Common myeloid progenitor, CD34-positive (primary cell): ENCODE measurements at regions not wholly inside any gene's neighbourhood (a gene's known extent, or its start where the extent isn't known, plus 50 kb on each side); places are given as distances from the start of the nearest gene placed in this dataset.
A peak's percentile ranks its signal among the peaks of the same experiment; 100 is the strongest.

Source experiments
- CTCF ChIA-PET: fragments of 350-600 bp; sonication (Branson Sonifier 250); formaldehyde crosslinking; loops from one replicate; lab custom pipeline; 2021; ENCODE audit warnings: antibody characterized with exemption; lab: Charles Lee
- POLR2A ChIA-PET: fragments of 350-600 bp; sonication (Branson Sonifier 250); formaldehyde crosslinking; loops from one replicate; lab custom pipeline; 2021; ENCODE audit warnings: antibody characterized with exemption; lab: Charles Lee
- DNase-seq, 3 donors: peaks; one replicate each; pipeline versions ENCODE4 v3.0.0 to v3.0.0-alpha.2; 2013
- H3K27ac ChIP-seq, 2 experiments: 1 replicate in 1 of 2; 2 replicates in 1 of 2; pipeline ENCODE4 v1.7.0; 2013; ENCODE audit warnings: inconsistent platforms in 2 of 2, low read length in 2 of 2, mild to moderate bottlenecking in 2 of 2, low read depth in 1 of 2, moderate library complexity in 1 of 2; ENCODE audit not compliant: severe bottlenecking in 2 of 2, insufficient read depth in 1 of 2, poor library complexity in 1 of 2
- H3K27me3 ChIP-seq, 5 experiments: replicated peaks in 2 of 5; 1 replicate in 3 of 5; 2 replicates in 2 of 5; pipeline versions ENCODE4 v1.6.1 to v1.7.0; 2013; ENCODE audit warnings: low read length in 4 of 5, mild to moderate bottlenecking in 2 of 5, moderate library complexity in 2 of 5, inconsistent platforms in 1 of 5; ENCODE audit not compliant: insufficient read depth in 5 of 5, control insufficient read depth in 4 of 5
- H3K36me3 ChIP-seq, 4 experiments: 1 replicate in 2 of 4; 2 replicates in 2 of 4; pipeline versions ENCODE4 v1.6.1 to v1.7.0; 2013; ENCODE audit warnings: low read length in 3 of 4, control low read depth in 1 of 4, mild to moderate bottlenecking in 1 of 4; ENCODE audit not compliant: control insufficient read depth in 4 of 4, insufficient read depth in 4 of 4
- H3K4me1 ChIP-seq, 4 experiments: 1 replicate in 3 of 4; 2 replicates in 1 of 4; pipeline versions ENCODE4 v1.6.1 to v1.7.1; 2013; ENCODE audit warnings: low read length in 3 of 4, mild to moderate bottlenecking in 3 of 4, control low read depth in 1 of 4, inconsistent platforms in 1 of 4, moderate library complexity in 1 of 4; ENCODE audit not compliant: control insufficient read depth in 4 of 4, insufficient read depth in 4 of 4; ENCODE audit errors: control extremely low read depth in 1 of 4
- H3K4me3 ChIP-seq, 7 experiments: 1 replicate in 4 of 7; 2 replicates in 3 of 7; pipeline versions ENCODE4 v1.5.1 to v1.7.0; 2013; ENCODE audit warnings: mild to moderate bottlenecking in 7 of 7, low read length in 6 of 7, moderate library complexity in 6 of 7, inconsistent platforms in 2 of 7, low read depth in 2 of 7, control low read depth in 1 of 7; ENCODE audit not compliant: insufficient read depth in 4 of 7, control insufficient read depth in 1 of 7; ENCODE audit errors: extremely low read depth in 1 of 7
- H3K9me3 ChIP-seq, 5 experiments: 1 replicate in 4 of 5; 2 replicates in 1 of 5; pipeline versions ENCODE4 v1.6.1 to v1.7.1; 2013; ENCODE audit warnings: low read length in 4 of 5, mild to moderate bottlenecking in 2 of 5, inconsistent platforms in 1 of 5, low read depth in 1 of 5, moderate library complexity in 1 of 5; ENCODE audit not compliant: control insufficient read depth in 4 of 5, insufficient read depth in 2 of 5; ENCODE audit errors: control extremely low read depth in 1 of 5
- WGBS: methylation state at CpG from one replicate; pipeline ENCODE4 v1.1.5; 2013; ENCODE audit not compliant: insufficient coverage; 5-methylcytosine and 5-hydroxymethylcytosine counted together

GRCh38 chr1:198873696-198874230 is 234.9 kb downstream of the PTPRC start:
- Histone ChIP-seq H3K9me3 (peaks cover 2 to 9% (median 3%) of the 10 kb centered on the region in 5 experiments), H3K4me3 (no peak overlapping the region), H3K4me1 (no peaks in the 10 kb centered on the region), H3K36me3 (peaks cover 9 to 58% (median 32%) of the 10 kb centered on the region in 4 experiments), H3K27me3 (no peaks in the 10 kb centered on the region), H3K27ac (no peak overlapping the region)
- WGBS: 100% methylated on average over 1 of the region's 2 CpGs
- ChIA-PET POLR2A (no interaction called here), CTCF (no interaction called here)
- no peak for DNase-seq

- no peaks in the 10 kb centered on the region for H3K27me3 ChIP-seq
- H3K9me3 ChIP-seq: peaks cover 2 to 5% (median 3%) of the 10 kb centered on the region in 5 experiments
- ChIA-PET CTCF (no interaction called here), POLR2A (no interaction called here)
- 95% methylated on average over 7 of the region's 10 CpGs for WGBS
- no peak overlapping the region for H3K27ac ChIP-seq
- H3K36me3 ChIP-seq: peaks cover 13 to 67% (median 37%) of the 10 kb centered on the region in 4 experiments
- peaks cover 0 to 10% (median 0%) of the 10 kb centered on the region in 4 experiments for H3K4me1 ChIP-seq
- no peak for DNase-seq
- H3K4me3 ChIP-seq: no peak overlapping the region
Measured at GRCh38 chr1:198876371-198876871, 237.6 kb downstream of the PTPRC start.

GRCh38 chr1:198878566-198878965 is 239.7 kb downstream of the PTPRC start:
- ChIA-PET CTCF (no interaction called here), POLR2A (no interaction called here)

GRCh38 chr1:198879711-198880306 is 241.0 kb downstream of the PTPRC start:
- H3K4me3 ChIP-seq: no peak overlapping the region
- DNase-seq: peak in 2 of 3 donors; percentile 33 to 50
- ChIA-PET POLR2A (no interaction called here), CTCF (interaction anchor here (1.0 kb wide), 1 partner anchor 15 kb away, joined by 4 read pairs; no protein-coding TSS in a partner anchor)
- H3K27me3 ChIP-seq: no peaks in the 10 kb centered on the region
- WGBS: 90% methylated on average over 2 of the region's 5 CpGs
- H3K9me3 ChIP-seq: no peaks in the 10 kb centered on the region
- no peak overlapping the region for H3K27ac ChIP-seq
- H3K36me3 ChIP-seq: peaks cover 18 to 81% (median 32%) of the 10 kb centered on the region in 4 experiments
- peaks cover 0 to 11% (median 0%) of the 10 kb centered on the region in 4 experiments for H3K4me1 ChIP-seq

More at GRCh38 chr1:198878566-198878965, 239.7 kb downstream of the PTPRC start:
- Histone ChIP-seq H3K4me1 (peaks cover 0 to 11% (median 0%) of the 10 kb centered on the region in 4 experiments), H3K27ac (no peak overlapping the region), H3K36me3 (peaks cover 17 to 78% (median 37%) of the 10 kb centered on the region in 4 experiments), H3K9me3 (peaks cover 0 to 3% (median 2%) of the 10 kb centered on the region in 5 experiments), H3K4me3 (no peak overlapping the region), H3K27me3 (no peaks in the 10 kb centered on the region)
- DNase-seq: no peak
- 100% methylated on average over 2 of the region's 2 CpGs for WGBS

GRCh38 chr1:198880397-198880796 is 241.6 kb downstream of the PTPRC start:
- Histone ChIP-seq H3K36me3 (peaks cover 19 to 77% (median 29%) of the 10 kb centered on the region in 4 experiments), H3K4me3 (no peak overlapping the region), H3K4me1 (peaks cover 0 to 11% (median 0%) of the 10 kb centered on the region in 4 experiments), H3K27ac (no peak overlapping the region), H3K9me3 (no peaks in the 10 kb centered on the region), H3K27me3 (no peaks in the 10 kb centered on the region)
- ChIA-PET CTCF (interaction anchor here (1.0 kb wide), 1 partner anchor 15 kb away, joined by 4 read pairs; no protein-coding TSS in a partner anchor), POLR2A (no interaction called here)
- WGBS: 100% methylated on average over 2 of the region's 2 CpGs
- no peak for DNase-seq

- Histone ChIP-seq H3K4me3 (no peak overlapping the region), H3K27me3 (no peaks in the 10 kb centered on the region), H3K9me3 (no peaks in the 10 kb centered on the region), H3K36me3 (peaks cover 18 to 73% (median 27%) of the 10 kb centered on the region in 4 experiments), H3K4me1 (peaks cover 0 to 11% (median 0%) of the 10 kb centered on the region in 4 experiments), H3K27ac (no peak overlapping the region)
- WGBS: no CpG with 5 or more reads among the region's 4 CpGs
- ChIA-PET POLR2A (no interaction called here), CTCF (no interaction called here)
- DNase-seq: peak; percentile 28 to 76 (median 66)
Measured at GRCh38 chr1:198880818-198881597, 242.2 kb downstream of the PTPRC start.
